Trophoblast cell (in vitro differentiated cells and primary cell): ENCODE measurements at regions not wholly inside any gene's neighbourhood (a gene's known extent, or its start where the extent isn't known, plus 50 kb on each side); places are given as distances from the start of the nearest gene placed in this dataset.
A peak's percentile ranks its signal among the peaks of the same experiment; 100 is the strongest.

ENCODE experiments used
- DNase-seq, 2 donors: peaks; one replicate each; pipeline ENCODE4 v3.0.0-alpha.2; 2016
- H2AFZ ChIP-seq: 2 replicates; pipeline ENCODE4 v1.6.1; 2013; ENCODE audit warnings: low read length, moderate library complexity, mild to moderate bottlenecking; ENCODE audit not compliant: insufficient read depth, poor library complexity
- H2AK5ac ChIP-seq: 2 replicates; pipeline ENCODE4 v1.6.1; 2013; ENCODE audit warnings: mild to moderate bottlenecking, low read length
- H2BK120ac ChIP-seq: 2 replicates; pipeline ENCODE4 v1.6.1; 2013; ENCODE audit warnings: low read length, mild to moderate bottlenecking, moderate library complexity; ENCODE audit not compliant: insufficient read depth, poor library complexity
- H2BK12ac ChIP-seq: 2 replicates; pipeline ENCODE4 v1.6.1; 2013; ENCODE audit warnings: mild to moderate bottlenecking, low read length, moderate library complexity
- H2BK5ac ChIP-seq: 2 replicates; pipeline ENCODE4 v1.6.1; 2013; ENCODE audit warnings: low read length, low read depth, moderate library complexity, mild to moderate bottlenecking; ENCODE audit not compliant: poor library complexity
- H3K14ac ChIP-seq: 2 replicates; pipeline ENCODE4 v1.6.1; 2013; ENCODE audit warnings: mild to moderate bottlenecking, low read length
- H3K18ac ChIP-seq: 2 replicates; pipeline ENCODE4 v1.6.1; 2013; ENCODE audit warnings: mild to moderate bottlenecking, low read length
- H3K23ac ChIP-seq: 2 replicates; pipeline ENCODE4 v1.6.1; 2013; ENCODE audit warnings: low read length
- H3K27ac ChIP-seq: 2 replicates; pipeline ENCODE4 v1.5.1; 2013; ENCODE audit warnings: low read depth, mild to moderate bottlenecking, inconsistent platforms, low read length, moderate library complexity
- H3K27me3 ChIP-seq: 2 replicates; pipeline ENCODE4 v1.6.1; 2013; ENCODE audit warnings: inconsistent platforms, mild to moderate bottlenecking, low read length, moderate library complexity; ENCODE audit not compliant: insufficient read depth
- H3K36me3 ChIP-seq, 2 experiments: 1 replicate in 1 of 2; 2 replicates in 1 of 2; pipeline ENCODE4 v1.6.1; 2013; ENCODE audit warnings: low read length in 2 of 2, mild to moderate bottlenecking in 2 of 2, moderate library complexity in 1 of 2; ENCODE audit not compliant: insufficient read depth in 2 of 2, control insufficient read depth in 1 of 2
- H3K4ac ChIP-seq: 2 replicates; pipeline ENCODE4 v1.6.1; 2013; ENCODE audit warnings: low read depth, mild to moderate bottlenecking, low read length, moderate library complexity
- H3K4me1 ChIP-seq, 2 experiments: 1 replicate in 1 of 2; 2 replicates in 1 of 2; pipeline ENCODE4 v1.6.1; 2013; ENCODE audit warnings: low read length in 2 of 2, mild to moderate bottlenecking in 2 of 2, moderate library complexity in 1 of 2; ENCODE audit not compliant: insufficient read depth in 2 of 2, control insufficient read depth in 1 of 2
- H3K4me2 ChIP-seq: 2 replicates; pipeline ENCODE4 v1.6.1; 2013; ENCODE audit warnings: inconsistent platforms, mild to moderate bottlenecking, low read length, moderate library complexity
- H3K4me3 ChIP-seq: 2 replicates; pipeline ENCODE4 v1.5.1; 2013; ENCODE audit warnings: mild to moderate bottlenecking, low read depth, low read length, inconsistent platforms
- H3K79me1 ChIP-seq: one replicate; pipeline ENCODE4 v1.6.1; 2013; ENCODE audit warnings: low read length
- H3K79me2 ChIP-seq: 2 replicates; pipeline ENCODE4 v1.6.1; 2013; ENCODE audit warnings: low read length, mild to moderate bottlenecking; ENCODE audit not compliant: control insufficient read depth, insufficient read depth, poor library complexity
- H3K9ac ChIP-seq: 2 replicates; pipeline ENCODE4 v1.6.1; 2013; ENCODE audit warnings: mild to moderate bottlenecking, low read length
- H3K9me3 ChIP-seq: 2 replicates; pipeline ENCODE4 v1.6.1; 2013; ENCODE audit warnings: low read depth, mild to moderate bottlenecking, control low read depth, inconsistent platforms, low read length; ENCODE audit not compliant: insufficient read depth
- H4K12ac ChIP-seq: 2 replicates; pipeline ENCODE4 v1.6.1; 2013; ENCODE audit warnings: low read depth, mild to moderate bottlenecking, low read length, moderate library complexity
- H4K8ac ChIP-seq: 2 replicates; pipeline ENCODE4 v1.6.1; 2013; ENCODE audit warnings: low read depth, mild to moderate bottlenecking, low read length, moderate library complexity
- H4K91ac ChIP-seq: one replicate; pipeline ENCODE4 v1.6.1; 2013; ENCODE audit warnings: low read depth, mild to moderate bottlenecking, low read length, moderate library complexity
- WGBS: extraction: QIAGEN DNeasy Blood & Tissue Kit; methylation state at CpG from one replicate; pipeline ENCODE4 v1.1.7; 2013; ENCODE audit warnings: missing lambda C conversion rate; ENCODE audit not compliant: insufficient read length, insufficient coverage; ENCODE audit errors: extremely low coverage; 5-methylcytosine and 5-hydroxymethylcytosine counted together

DNA sequence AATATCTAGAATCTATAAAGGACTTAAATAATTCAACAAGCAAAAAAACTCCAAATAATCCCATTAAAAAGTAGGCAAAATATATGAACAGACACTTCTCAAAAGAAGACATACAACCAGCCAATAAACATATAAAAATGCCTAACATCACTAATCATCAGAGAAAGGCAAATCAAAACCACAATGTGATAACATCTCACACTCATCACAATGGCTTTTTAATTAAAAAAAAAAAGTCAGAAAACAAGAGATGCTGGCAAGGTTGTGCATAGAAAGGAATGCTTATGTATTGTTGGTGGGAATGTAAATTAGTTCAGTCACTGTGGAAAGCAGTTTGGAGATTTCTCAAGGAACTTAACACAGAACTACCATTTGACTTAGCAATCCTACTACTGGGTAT is 979.6 kb upstream of the MAP3K7 start:
- no peak overlapping the region for H2BK5ac ChIP-seq
- no peaks in the 10 kb centered on the region for H3K79me2 ChIP-seq
- no peak overlapping the region for H3K18ac ChIP-seq
- H2AFZ ChIP-seq, result no peak overlapping the region
- no peak overlapping the region for H3K23ac ChIP-seq
- peaks cover 1% of the 10 kb centered on the region for H3K9me3 ChIP-seq
- no peak overlapping the region for H3K9ac ChIP-seq
- H2AK5ac ChIP-seq, result no peak overlapping the region
- H3K4me2 ChIP-seq, result no peak overlapping the region
- H3K4me1 ChIP-seq, result no peaks in the 10 kb centered on the region
- H3K79me1 ChIP-seq, result no peaks in the 10 kb centered on the region
- no peak overlapping the region for H3K14ac ChIP-seq
- no peaks in the 10 kb centered on the region for H3K27me3 ChIP-seq
- no peak overlapping the region for H3K4me3 ChIP-seq
- H2BK120ac ChIP-seq, result no peak overlapping the region
- H2BK12ac ChIP-seq, result no peak overlapping the region
- no peak overlapping the region for H4K12ac ChIP-seq
- DNase-seq, result no peak
- no peak overlapping the region for H4K91ac ChIP-seq
- H3K27ac ChIP-seq, result no peak overlapping the region
- H3K4ac ChIP-seq, result no peak overlapping the region
- no peaks in the 10 kb centered on the region for H3K36me3 ChIP-seq
- H4K8ac ChIP-seq, result no peak overlapping the region

DNA sequence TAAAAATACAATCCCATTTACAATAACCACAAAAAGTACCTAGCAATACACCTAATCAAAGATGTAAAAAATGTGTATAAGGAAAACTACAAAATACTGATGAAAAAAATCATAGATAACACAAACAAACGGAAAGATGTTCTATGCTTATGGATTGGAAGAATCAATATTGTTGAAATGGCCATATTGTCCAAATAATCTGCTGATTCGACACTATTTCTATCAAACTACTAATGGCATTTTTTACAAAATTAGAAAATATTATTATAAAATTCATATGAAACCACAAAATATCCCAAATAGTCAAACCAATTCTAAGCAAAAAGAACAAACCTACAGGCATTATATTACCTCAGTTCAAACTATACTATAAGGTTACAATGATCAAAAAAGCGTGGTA is 978.3 kb upstream of the MAP3K7 start:
- no peaks in the 10 kb centered on the region for H3K27me3 ChIP-seq
- H3K4me3 ChIP-seq, result no peak overlapping the region
- DNase-seq, result no peak
- no peak overlapping the region for H2AFZ ChIP-seq
- no peaks in the 10 kb centered on the region for H3K4me1 ChIP-seq
- no peak overlapping the region for H2BK120ac ChIP-seq
- H3K79me1 ChIP-seq, result no peaks in the 10 kb centered on the region
- no peak overlapping the region for H3K4me2 ChIP-seq
- no peak overlapping the region for H2BK12ac ChIP-seq
- H3K9ac ChIP-seq, result no peak overlapping the region
- no CpG with 5 or more reads among the region's 3 CpGs for WGBS
- H3K14ac ChIP-seq, result no peak overlapping the region
- no peaks in the 10 kb centered on the region for H3K36me3 ChIP-seq
- H3K23ac ChIP-seq, result no peak overlapping the region
- no peak overlapping the region for H4K12ac ChIP-seq
- H3K27ac ChIP-seq, result no peak overlapping the region
- H2BK5ac ChIP-seq, result no peak overlapping the region
- H3K9me3 ChIP-seq, result peaks cover 4% of the 10 kb centered on the region
- no peaks in the 10 kb centered on the region for H3K79me2 ChIP-seq
- no peak overlapping the region for H2AK5ac ChIP-seq
- H4K8ac ChIP-seq, result no peak overlapping the region
- H3K4ac ChIP-seq, result no peak overlapping the region
- no peak overlapping the region for H4K91ac ChIP-seq
- no peak overlapping the region for H3K18ac ChIP-seq

DNA sequence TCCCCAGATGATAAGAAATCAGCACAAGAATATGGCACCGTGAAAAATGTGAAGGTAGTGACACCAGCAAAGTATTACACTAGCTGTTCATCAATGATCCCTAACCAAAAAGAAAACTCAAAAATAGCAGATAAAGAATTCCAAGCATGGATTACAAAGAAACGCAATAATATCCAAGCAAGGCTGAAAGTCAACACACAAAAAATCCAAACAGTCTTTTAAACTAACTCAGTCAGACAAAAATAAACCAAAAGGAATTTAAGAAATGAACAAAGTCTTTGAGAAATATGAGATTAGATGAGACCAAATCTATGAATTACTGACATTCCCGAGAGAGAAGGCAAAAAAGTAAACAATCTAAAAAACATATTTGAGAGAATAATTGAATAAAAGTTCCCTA is 976.1 kb upstream of the MAP3K7 start:
- H3K4me1 ChIP-seq, result no peaks in the 10 kb centered on the region
- H4K8ac ChIP-seq, result no peak overlapping the region
- H3K4me2 ChIP-seq, result no peak overlapping the region
- no peaks in the 10 kb centered on the region for H3K79me1 ChIP-seq
- no CpG with 5 or more reads among the region's 3 CpGs for WGBS
- DNase-seq, result peak in 1 of 2 donors; percentile 46
- H2BK120ac ChIP-seq, result no peak overlapping the region
- no peak overlapping the region for H3K4me3 ChIP-seq
- H3K4ac ChIP-seq, result no peak overlapping the region
- no peak overlapping the region for H2AFZ ChIP-seq
- no peak overlapping the region for H4K91ac ChIP-seq
- no peak overlapping the region for H3K18ac ChIP-seq
- no peaks in the 10 kb centered on the region for H3K36me3 ChIP-seq
- no peak overlapping the region for H2BK5ac ChIP-seq
- H3K23ac ChIP-seq, result no peak overlapping the region
- peaks cover 4% of the 10 kb centered on the region for H3K9me3 ChIP-seq
- no peak overlapping the region for H2AK5ac ChIP-seq
- no peaks in the 10 kb centered on the region for H3K79me2 ChIP-seq
- H3K9ac ChIP-seq, result no peak overlapping the region
- H3K14ac ChIP-seq, result no peak overlapping the region
- no peak overlapping the region for H2BK12ac ChIP-seq
- H3K27me3 ChIP-seq, result no peaks in the 10 kb centered on the region
- H3K27ac ChIP-seq, result no peak overlapping the region
- H4K12ac ChIP-seq, result no peak overlapping the region

DNA sequence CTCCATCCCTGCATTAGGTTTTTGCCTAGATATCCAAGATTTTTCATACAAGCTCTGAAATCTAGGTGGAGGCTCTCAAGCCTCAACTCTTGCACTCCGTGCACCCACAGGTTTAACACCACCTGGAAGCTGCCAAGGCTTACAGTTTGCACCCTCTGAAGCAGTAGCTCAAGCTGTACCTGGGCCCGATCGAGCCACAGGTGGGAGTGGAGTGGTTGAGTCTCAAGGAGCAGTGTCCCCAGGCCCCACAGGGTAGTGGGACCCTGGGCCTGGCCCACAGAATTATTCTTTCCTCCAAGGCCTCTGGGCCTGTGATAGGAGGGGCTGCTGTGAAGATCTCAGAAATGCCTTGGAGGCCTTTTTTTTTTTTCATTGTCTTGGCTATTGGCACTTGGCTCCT is 973.5 kb upstream of the MAP3K7 start:
- H3K9me3 ChIP-seq, result peaks cover 4% of the 10 kb centered on the region
- no peak overlapping the region for H2AFZ ChIP-seq
- WGBS, result no CpG with 5 or more reads among the region's 3 CpGs
- no peak for DNase-seq
- H4K8ac ChIP-seq, result no peak overlapping the region
- no peak overlapping the region for H3K23ac ChIP-seq
- H3K14ac ChIP-seq, result no peak overlapping the region
- H2BK120ac ChIP-seq, result no peak overlapping the region
- no peaks in the 10 kb centered on the region for H3K79me2 ChIP-seq
- H3K4me1 ChIP-seq, result no peaks in the 10 kb centered on the region
- H3K79me1 ChIP-seq, result no peaks in the 10 kb centered on the region
- no peak overlapping the region for H3K4ac ChIP-seq
- no peak overlapping the region for H3K27ac ChIP-seq
- H2BK5ac ChIP-seq, result no peak overlapping the region
- no peak overlapping the region for H3K9ac ChIP-seq
- H3K27me3 ChIP-seq, result no peaks in the 10 kb centered on the region
- no peak overlapping the region for H3K4me3 ChIP-seq
- H3K4me2 ChIP-seq, result no peak overlapping the region
- H2AK5ac ChIP-seq, result no peak overlapping the region
- no peak overlapping the region for H2BK12ac ChIP-seq
- H4K91ac ChIP-seq, result no peak overlapping the region
- H4K12ac ChIP-seq, result no peak overlapping the region
- no peak overlapping the region for H3K18ac ChIP-seq
- no peaks in the 10 kb centered on the region for H3K36me3 ChIP-seq

DNA sequence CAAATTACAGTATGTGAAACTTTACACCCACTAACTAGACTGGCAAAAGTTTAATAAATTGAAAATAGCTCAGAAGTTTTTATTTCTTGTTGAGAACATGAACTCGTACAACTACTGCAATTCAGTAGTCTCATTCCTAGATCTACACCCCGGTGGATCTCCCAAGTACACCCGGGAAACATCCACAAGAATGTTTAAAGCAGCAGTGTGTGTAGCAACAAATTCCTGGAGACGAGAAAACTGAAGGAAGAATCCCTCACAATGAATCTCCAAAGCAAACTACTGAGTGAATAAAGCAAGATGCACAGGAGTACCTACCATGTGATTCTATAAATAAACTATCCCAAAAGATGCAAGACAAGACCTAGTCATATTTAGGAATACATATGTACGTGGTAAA is 954.0 kb upstream of the MAP3K7 start:
- H3K27ac ChIP-seq, result no peak overlapping the region
- no peak overlapping the region for H4K12ac ChIP-seq
- no peak overlapping the region for H3K23ac ChIP-seq
- no peaks in the 10 kb centered on the region for H3K79me1 ChIP-seq
- no peak for DNase-seq
- no peaks in the 10 kb centered on the region for H3K9me3 ChIP-seq
- no peak overlapping the region for H2BK120ac ChIP-seq
- no peak overlapping the region for H4K91ac ChIP-seq
- no peak overlapping the region for H3K4me2 ChIP-seq
- H3K4ac ChIP-seq, result no peak overlapping the region
- no peaks in the 10 kb centered on the region for H3K36me3 ChIP-seq
- no peaks in the 10 kb centered on the region for H3K4me1 ChIP-seq
- no peak overlapping the region for H2BK12ac ChIP-seq
- H3K79me2 ChIP-seq, result no peaks in the 10 kb centered on the region
- no peak overlapping the region for H2AK5ac ChIP-seq
- no peak overlapping the region for H3K4me3 ChIP-seq
- no CpG with 5 or more reads among the region's 5 CpGs for WGBS
- no peak overlapping the region for H3K14ac ChIP-seq
- no peak overlapping the region for H3K18ac ChIP-seq
- H3K27me3 ChIP-seq, result no peaks in the 10 kb centered on the region
- no peak overlapping the region for H3K9ac ChIP-seq
- no peak overlapping the region for H2AFZ ChIP-seq
- H2BK5ac ChIP-seq, result no peak overlapping the region
- H4K8ac ChIP-seq, result no peak overlapping the region
